Activated B cell treated with CpG ODN at 0.5 μM for 24 hours (primary cell): ENCODE measurements at regions not wholly inside any gene's neighbourhood (a gene's known extent, or its start where the extent isn't known, plus 50 kb on each side); places are given as distances from the start of the nearest gene placed in this dataset.

Experiments
- ATAC-seq: fragments of 200-7000 bp; cut with Tn5 transposase; one replicate; pipeline ENCODE4 v1.10.0; 2021; ENCODE audit warnings: low read depth, mild to moderate bottlenecking, moderate library complexity
- CTCF ChIA-PET: fragments of 350-600 bp; sonication (Branson Sonifier 250); formaldehyde crosslinking; loops from one replicate; lab custom pipeline; 2021; ENCODE audit warnings: antibody characterized with exemption; lab: Charles Lee
- POLR2A ChIA-PET: fragments of 350-600 bp; sonication (Branson Sonifier 250); formaldehyde crosslinking; loops from one replicate; lab custom pipeline; 2021; ENCODE audit warnings: antibody characterized with exemption; lab: Charles Lee
- DNase-seq: peaks from one replicate; pipeline ENCODE4 v3.0.0; 2022
- H3K27ac Mint-ChIP-seq: one replicate; pipeline ENCODE4 v1.8.0; 2020; ENCODE audit warnings: mixed read lengths
- H3K27me3 Mint-ChIP-seq: one replicate; pipeline ENCODE4 v1.8.0; 2021; ENCODE audit warnings: mixed read lengths
- H3K36me3 Mint-ChIP-seq: one replicate; pipeline ENCODE4 v1.8.0; 2021; ENCODE audit warnings: low read depth, mixed read lengths
- H3K4me1 Mint-ChIP-seq: one replicate; pipeline ENCODE4 v1.8.0; 2021; ENCODE audit warnings: mixed read lengths
- H3K4me3 Mint-ChIP-seq: one replicate; pipeline ENCODE4 v1.8.0; 2020; ENCODE audit warnings: mild to moderate bottlenecking, mixed read lengths
- H3K9me3 Mint-ChIP-seq: one replicate; pipeline ENCODE4 v1.8.0; 2020; ENCODE audit warnings: mixed read lengths
- CTCF ChIP-seq: fragments of 200-600 bp; IDR thresholded peaks from one replicate; pipeline ENCODE4 v1.8.0; 2022; ENCODE audit warnings: antibody characterized with exemption, mild to moderate bottlenecking
- intact Hi-C: fragments of 100-400 bp; cut with micrococcal nuclease; formaldehyde crosslinking; loops from one replicate; pipeline ENCODE4 v1.15.1; 2024

GRCh38 chr21:31560479-31560878, 99.0 kb upstream of the SOD1 start:
- no peak for ATAC-seq
- H3K4me3 Mint-ChIP-seq = peak overlapping the region; percentile 93
- ChIA-PET CTCF (no interaction called here), POLR2A (interaction anchor here (1.9 kb wide), 1 partner anchor 234 kb away, joined by 20 read pairs; no protein-coding TSS in a partner anchor)
- no peak for DNase-seq
- intact Hi-C loops = no loop called here
- no peak for TF ChIP-seq CTCF
- no peaks in the 10 kb centered on the region for H3K36me3 Mint-ChIP-seq
- H3K4me1 Mint-ChIP-seq = peaks cover 20% of the 10 kb centered on the region
- no peak overlapping the region for H3K27ac Mint-ChIP-seq
- no peaks in the 10 kb centered on the region for H3K9me3 Mint-ChIP-seq
- H3K27me3 Mint-ChIP-seq = peaks cover 24% of the 10 kb centered on the region

GRCh38 chr21:31559368-31560119, 99.9 kb upstream of the SOD1 start:
- Mint-ChIP-seq H3K4me3 (peak overlapping the region; percentile 93), H3K9me3 (no peaks in the 10 kb centered on the region), H3K4me1 (peaks cover 20% of the 10 kb centered on the region), H3K27ac (peak overlapping the region; percentile 26), H3K27me3 (peaks cover 30% of the 10 kb centered on the region), H3K36me3 (no peaks in the 10 kb centered on the region)
- TF ChIP-seq CTCF = no peak
- ChIA-PET POLR2A (interaction anchor here (0.5 to 1.9 kb wide), 5 partner anchors 15 to 459 kb away, joined by 3 to 20 read pairs (median 3); no protein-coding TSS in a partner anchor), CTCF (interaction anchor here (0.9 to 1.7 kb wide), 5 partner anchors 11 to 460 kb away, joined by 3 to 6 read pairs (median 4); no protein-coding TSS in a partner anchor)
- ATAC-seq = peak; percentile 83
- intact Hi-C loops = loop anchor here (1.0 to 10.0 kb wide), 5 partner anchors 53 to 232 kb away; partner anchors contain the start of genes SCAF4 and SOD1
- DNase-seq = peak; percentile 83

GRCh38 chr21:31558962-31559367, 100.5 kb upstream of the SOD1 start:
- Mint-ChIP-seq H3K4me1 (peaks cover 24% of the 10 kb centered on the region), H3K27me3 (peaks cover 30% of the 10 kb centered on the region)
- CTCF ChIA-PET = interaction anchor here (0.9 to 1.7 kb wide), 5 partner anchors 12 to 460 kb away, joined by 3 to 6 read pairs (median 4); no protein-coding TSS in a partner anchor

GRCh38 chr21:31558189-31558961, 101.1 kb upstream of the SOD1 start:
- peak overlapping the region; percentile 81 for H3K4me3 Mint-ChIP-seq
- intact Hi-C loops = loop anchor here (2.0 to 10.0 kb wide), 3 partner anchors 100 to 216 kb away; partner anchors contain the start of genes SCAF4 and SOD1
- POLR2A ChIA-PET = interaction anchor here (0.6 to 1.9 kb wide), 2 partner anchors 199 to 232 kb away, joined by 6 to 20 read pairs; no protein-coding TSS in a partner anchor
- ATAC-seq (no peak), DNase-seq (peak; percentile 26)
- TF ChIP-seq CTCF = no peak
- no peaks in the 10 kb centered on the region for H3K9me3 Mint-ChIP-seq
- H3K36me3 Mint-ChIP-seq = no peaks in the 10 kb centered on the region
- H3K4me1 Mint-ChIP-seq = peaks cover 24% of the 10 kb centered on the region
- CTCF ChIA-PET = interaction anchor here (0.9 to 1.7 kb wide), 5 partner anchors 12 to 459 kb away, joined by 3 to 6 read pairs (median 4); no protein-coding TSS in a partner anchor
- no peak overlapping the region for H3K27ac Mint-ChIP-seq
- peaks cover 30% of the 10 kb centered on the region for H3K27me3 Mint-ChIP-seq

More at GRCh38 chr21:31558962-31559367, 100.5 kb upstream of the SOD1 start:
- peak overlapping the region; percentile 93 for H3K4me3 Mint-ChIP-seq
- H3K27ac Mint-ChIP-seq = no peak overlapping the region
- no peaks in the 10 kb centered on the region for H3K9me3 Mint-ChIP-seq
- intact Hi-C loops = loop anchor here (1.0 to 10.0 kb wide), 5 partner anchors 53 to 232 kb away; partner anchors contain the start of genes SCAF4 and SOD1
- no peaks in the 10 kb centered on the region for H3K36me3 Mint-ChIP-seq
- TF ChIP-seq CTCF = no peak
- DNase-seq (peak; percentile 80), ATAC-seq (peak; percentile 90)
- POLR2A ChIA-PET = interaction anchor here (0.5 to 1.9 kb wide), 5 partner anchors 16 to 458 kb away, joined by 3 to 20 read pairs (median 3); no protein-coding TSS in a partner anchor
